Lung (tissue), 11 donors: ENCODE measurements at regions not wholly inside any gene's neighbourhood (a gene's known extent, or its start where the extent isn't known, plus 50 kb on each side); places are given as distances from the start of the nearest gene placed in this dataset.

Source experiments
- ATAC-seq: fragments of 200-7000 bp; cut with Tn5 transposase; one replicate; pipeline ENCODE4 v1.9.1; 2020; ENCODE audit warnings: moderate number of reproducible peaks; ENCODE audit not compliant: insufficient read depth, low FRiP score
- DNase-seq, 3 donors: peaks; one replicate each; pipeline ENCODE4 v3.0.0-alpha.2; 2013 to 2017
- H3K27ac ChIP-seq, 2 donors: one replicate each; pipeline ENCODE4 v1.5.1; 2013; ENCODE audit warnings: mild to moderate bottlenecking in 2 of 2, moderate library complexity in 2 of 2, control low read depth in 1 of 2, inconsistent platforms in 1 of 2, low read depth in 1 of 2, low read length in 1 of 2
- H3K27me3 ChIP-seq, 3 donors: one replicate each; pipeline ENCODE4 v1.5.1; 2013; ENCODE audit warnings: low read length in 2 of 3; ENCODE audit not compliant: control insufficient read depth in 3 of 3, insufficient read depth in 3 of 3
- H3K36me3 ChIP-seq, 4 donors: one replicate each; pipeline ENCODE4 v1.5.1; 2013; ENCODE audit warnings: low read length in 4 of 4, mild to moderate bottlenecking in 1 of 4, moderate library complexity in 1 of 4; ENCODE audit not compliant: control insufficient read depth in 4 of 4, insufficient read depth in 4 of 4
- H3K4me1 ChIP-seq, 5 donors: one replicate each; pipeline ENCODE4 v1.5.1; 2013; ENCODE audit warnings: low read length in 5 of 5, mild to moderate bottlenecking in 2 of 5, moderate library complexity in 1 of 5; ENCODE audit not compliant: control insufficient read depth in 5 of 5, insufficient read depth in 5 of 5
- H3K4me3 ChIP-seq: one replicate; pipeline ENCODE4 v1.5.1; 2013; ENCODE audit warnings: mild to moderate bottlenecking, control low read depth, moderate library complexity
- H3K9ac ChIP-seq, 2 donors: one replicate each; pipeline ENCODE4 v1.5.1; 2013; ENCODE audit warnings: low read length in 2 of 2, control low read depth in 1 of 2; ENCODE audit not compliant: insufficient read depth in 1 of 2
- H3K9me3 ChIP-seq, 4 donors: one replicate each; pipeline ENCODE4 v1.5.1; 2013; ENCODE audit warnings: low read length in 3 of 4, mild to moderate bottlenecking in 1 of 4, moderate library complexity in 1 of 4; ENCODE audit not compliant: control insufficient read depth in 4 of 4, insufficient read depth in 3 of 4
- CTCF ChIP-seq: IDR thresholded peaks from 2 replicates; pipeline ENCODE4 v1.5.1; 2012; ENCODE audit warnings: mild to moderate bottlenecking; ENCODE audit errors: control extremely low read depth, extremely low read depth
- WGBS, 2 donors: extraction: QIAGEN DNeasy Blood & Tissue Kit; methylation state at CpG; one replicate each; pipeline ENCODE4 v1.1.7; 2013; 5-methylcytosine and 5-hydroxymethylcytosine counted together
- donor health status: control.
- donor health status: control.
- donor health status: Bipolar disorder and iron deficiency.
- donor health status: healthy.
- donor health status: DM: yes; HTN: yes; CAD: no.

GRCh38 chr17:79680318-79680695 lies 50.4 kb upstream of the ENPP7 start:
- Histone ChIP-seq H3K9me3 (no peaks in the 10 kb centered on the region), H3K27me3 (no peaks in the 10 kb centered on the region), H3K9ac (no peak overlapping the region), H3K27ac (no peak overlapping the region), H3K4me3 (no peak overlapping the region), H3K36me3 (no peaks in the 10 kb centered on the region), H3K4me1 (peaks cover 0 to 3% (median 0%) of the 10 kb centered on the region in 5 donors)
- no peak for DNase-seq
- ATAC-seq = no peak
- no peak for TF ChIP-seq CTCF
- WGBS, 2 donors = 62 to 65% methylated on average over 3 of the region's 3 CpGs

GRCh38 chr17:79679631-79680317 lies 51.0 kb upstream of the ENPP7 start:
- H3K9ac ChIP-seq = no peak overlapping the region
- 90 to 94% methylated on average over 19 of the region's 19 CpGs for WGBS, 2 donors
- no peaks in the 10 kb centered on the region for H3K27me3 ChIP-seq
- H3K4me3 ChIP-seq = no peak overlapping the region
- no peak for TF ChIP-seq CTCF
- H3K4me1 ChIP-seq = peaks cover 0 to 3% (median 0%) of the 10 kb centered on the region in 5 donors
- H3K9me3 ChIP-seq = peaks cover 0 to 3% (median 0%) of the 10 kb centered on the region in 4 donors
- H3K27ac ChIP-seq = no peak overlapping the region
- DNase-seq (no peak), ATAC-seq (no peak)
- no peaks in the 10 kb centered on the region for H3K36me3 ChIP-seq

DNA sequence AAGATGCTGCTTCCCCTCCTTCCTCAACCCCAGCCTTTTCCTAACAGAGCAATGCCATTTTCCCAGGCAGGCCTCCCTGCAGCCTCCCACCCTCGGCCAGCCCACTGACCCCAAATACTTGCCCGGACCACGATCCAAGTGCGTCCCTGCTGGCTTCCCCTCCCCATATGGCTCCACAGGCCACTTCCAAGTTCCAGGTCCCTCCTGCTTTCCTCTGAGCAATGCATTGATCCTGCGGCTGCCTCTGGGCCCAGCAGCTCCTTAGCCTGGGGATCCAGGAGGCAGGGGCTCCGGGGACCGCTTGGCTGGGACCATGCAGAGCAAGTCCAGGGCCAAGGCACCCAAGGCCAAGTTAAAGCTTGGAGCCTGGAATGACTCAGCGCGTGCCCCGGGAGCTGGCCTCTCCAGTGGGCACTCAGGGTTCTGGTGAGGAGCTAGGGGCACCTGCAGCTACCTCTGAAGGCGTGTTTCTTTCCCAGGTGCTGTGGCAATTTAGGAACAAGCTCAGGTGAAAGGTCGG lies 51.9 kb upstream of the ENPP7 start:
- H3K9ac ChIP-seq = no peak overlapping the region
- TF ChIP-seq CTCF = no peak
- H3K4me1 ChIP-seq = no peaks in the 10 kb centered on the region
- no peak for ATAC-seq
- no peak overlapping the region for H3K27ac ChIP-seq
- WGBS, 2 donors = 68 to 74% methylated on average over 12 of the region's 12 CpGs
- no peak for DNase-seq
- peaks cover 0 to 13% (median 2%) of the 10 kb centered on the region in 4 donors for H3K9me3 ChIP-seq
- no peak overlapping the region for H3K4me3 ChIP-seq
- no peaks in the 10 kb centered on the region for H3K27me3 ChIP-seq
- no peaks in the 10 kb centered on the region for H3K36me3 ChIP-seq
